ENCODE measurements at regions not wholly inside any gene's neighbourhood (a gene's known extent, or its start where the extent isn't known, plus 50 kb on each side); places are given as distances from the start of the nearest gene placed in this dataset.

DNA sequence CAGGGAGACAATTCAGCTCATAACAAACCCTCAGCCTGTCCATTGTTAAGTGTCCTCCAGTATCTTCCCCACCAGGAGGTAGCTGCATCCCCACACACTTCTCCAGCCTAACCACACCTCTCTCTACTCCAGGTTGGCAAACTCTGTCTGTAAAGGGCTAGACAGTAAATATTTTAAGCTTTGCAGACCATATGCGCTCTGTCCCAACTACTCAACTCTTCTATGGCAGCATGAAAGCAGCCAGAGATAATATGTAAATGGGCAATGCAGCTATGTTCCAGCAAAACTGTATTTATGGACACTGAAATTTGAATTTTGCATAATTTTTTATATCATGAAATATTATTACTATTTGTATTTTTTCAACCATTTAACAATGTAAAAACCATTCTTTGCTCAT lies 230.4 kb upstream of the STT3B start:
- no peak for TF ChIP-seq POLR2A (IDR thresholded peaks at IDR 0.05)
- TF ChIP-seq, protein P1, sequence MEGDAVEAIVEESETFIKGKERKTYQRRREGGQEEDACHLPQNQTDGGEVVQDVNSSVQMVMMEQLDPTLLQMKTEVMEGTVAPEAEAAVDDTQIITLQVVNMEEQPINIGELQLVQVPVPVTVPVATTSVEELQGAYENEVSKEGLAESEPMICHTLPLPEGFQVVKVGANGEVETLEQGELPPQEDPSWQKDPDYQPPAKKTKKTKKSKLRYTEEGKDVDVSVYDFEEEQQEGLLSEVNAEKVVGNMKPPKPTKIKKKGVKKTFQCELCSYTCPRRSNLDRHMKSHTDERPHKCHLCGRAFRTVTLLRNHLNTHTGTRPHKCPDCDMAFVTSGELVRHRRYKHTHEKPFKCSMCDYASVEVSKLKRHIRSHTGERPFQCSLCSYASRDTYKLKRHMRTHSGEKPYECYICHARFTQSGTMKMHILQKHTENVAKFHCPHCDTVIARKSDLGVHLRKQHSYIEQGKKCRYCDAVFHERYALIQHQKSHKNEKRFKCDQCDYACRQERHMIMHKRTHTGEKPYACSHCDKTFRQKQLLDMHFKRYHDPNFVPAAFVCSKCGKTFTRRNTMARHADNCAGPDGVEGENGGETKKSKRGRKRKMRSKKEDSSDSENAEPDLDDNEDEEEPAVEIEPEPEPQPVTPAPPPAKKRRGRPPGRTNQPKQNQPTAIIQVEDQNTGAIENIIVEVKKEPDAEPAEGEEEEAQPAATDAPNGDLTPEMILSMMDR (IDR thresholded peaks at IDR 0.05) = no peak
